Right lobe of liver (tissue), 4 donors: ENCODE measurements at regions not wholly inside any gene's neighbourhood (a gene's known extent, or its start where the extent isn't known, plus 50 kb on each side); places are given as distances from the start of the nearest gene placed in this dataset.

Experiments used
- POLR2A ChIP-seq: fragments of 450-650 bp; IDR thresholded peaks from one replicate; pipeline ENCODE4 v1.6.1; 2017; ENCODE audit warnings: antibody characterized with exemption, mild to moderate bottlenecking
- TF ChIP-seq, protein P1 (sequence below), 4 donors: fragments of 200-600 bp in 3 of 4; fragments of 450-650 bp in 1 of 4; IDR thresholded peaks; one replicate each; pipeline versions ENCODE4 v1.5.1 to v1.8.0; 2016 to 2022; ENCODE audit warnings: antibody characterized with exemption in 4 of 4, mild to moderate bottlenecking in 2 of 4
- donor health status: DM: no; HTN: no; CAD: no.
- donor health status: DM: no; HTN: no; CAD: no.
- donor health status: DM: no; HTN: yes; CAD: no.

DNA sequence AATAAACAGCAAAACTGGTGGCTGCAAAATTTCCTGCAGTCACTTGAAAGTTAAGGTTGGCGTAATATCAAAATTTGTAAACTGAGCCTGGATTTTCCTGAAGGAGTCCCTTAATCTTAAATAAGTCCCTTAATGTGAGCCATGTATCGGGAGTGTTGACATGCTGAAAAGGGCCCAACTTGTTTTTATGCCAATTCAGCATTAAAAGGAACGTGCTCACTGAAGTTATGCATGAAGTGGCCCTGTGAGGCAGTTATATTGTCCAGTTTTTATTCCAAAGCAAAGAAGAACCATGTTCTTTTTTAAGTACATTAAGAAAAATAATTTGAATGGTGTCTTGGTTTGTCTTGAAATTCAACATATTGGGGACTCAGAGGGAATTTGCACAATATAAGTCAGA, 1766.9 kb downstream of the SLITRK1 start:
- TF ChIP-seq, protein P1, sequence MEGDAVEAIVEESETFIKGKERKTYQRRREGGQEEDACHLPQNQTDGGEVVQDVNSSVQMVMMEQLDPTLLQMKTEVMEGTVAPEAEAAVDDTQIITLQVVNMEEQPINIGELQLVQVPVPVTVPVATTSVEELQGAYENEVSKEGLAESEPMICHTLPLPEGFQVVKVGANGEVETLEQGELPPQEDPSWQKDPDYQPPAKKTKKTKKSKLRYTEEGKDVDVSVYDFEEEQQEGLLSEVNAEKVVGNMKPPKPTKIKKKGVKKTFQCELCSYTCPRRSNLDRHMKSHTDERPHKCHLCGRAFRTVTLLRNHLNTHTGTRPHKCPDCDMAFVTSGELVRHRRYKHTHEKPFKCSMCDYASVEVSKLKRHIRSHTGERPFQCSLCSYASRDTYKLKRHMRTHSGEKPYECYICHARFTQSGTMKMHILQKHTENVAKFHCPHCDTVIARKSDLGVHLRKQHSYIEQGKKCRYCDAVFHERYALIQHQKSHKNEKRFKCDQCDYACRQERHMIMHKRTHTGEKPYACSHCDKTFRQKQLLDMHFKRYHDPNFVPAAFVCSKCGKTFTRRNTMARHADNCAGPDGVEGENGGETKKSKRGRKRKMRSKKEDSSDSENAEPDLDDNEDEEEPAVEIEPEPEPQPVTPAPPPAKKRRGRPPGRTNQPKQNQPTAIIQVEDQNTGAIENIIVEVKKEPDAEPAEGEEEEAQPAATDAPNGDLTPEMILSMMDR (IDR thresholded peaks at IDR 0.05), result no peak
- no peak for TF ChIP-seq POLR2A
